NCI-H2107 (cell line): ENCODE measurements at regions not wholly inside any gene's neighbourhood (a gene's known extent, or its start where the extent isn't known, plus 50 kb on each side); places are given as distances from the start of the nearest gene placed in this dataset.

ENCODE experiments used
- DNase-seq: peaks from one replicate; lab custom pipeline; 2025; lab: John Stamatoyannopoulos, UW

DNA sequence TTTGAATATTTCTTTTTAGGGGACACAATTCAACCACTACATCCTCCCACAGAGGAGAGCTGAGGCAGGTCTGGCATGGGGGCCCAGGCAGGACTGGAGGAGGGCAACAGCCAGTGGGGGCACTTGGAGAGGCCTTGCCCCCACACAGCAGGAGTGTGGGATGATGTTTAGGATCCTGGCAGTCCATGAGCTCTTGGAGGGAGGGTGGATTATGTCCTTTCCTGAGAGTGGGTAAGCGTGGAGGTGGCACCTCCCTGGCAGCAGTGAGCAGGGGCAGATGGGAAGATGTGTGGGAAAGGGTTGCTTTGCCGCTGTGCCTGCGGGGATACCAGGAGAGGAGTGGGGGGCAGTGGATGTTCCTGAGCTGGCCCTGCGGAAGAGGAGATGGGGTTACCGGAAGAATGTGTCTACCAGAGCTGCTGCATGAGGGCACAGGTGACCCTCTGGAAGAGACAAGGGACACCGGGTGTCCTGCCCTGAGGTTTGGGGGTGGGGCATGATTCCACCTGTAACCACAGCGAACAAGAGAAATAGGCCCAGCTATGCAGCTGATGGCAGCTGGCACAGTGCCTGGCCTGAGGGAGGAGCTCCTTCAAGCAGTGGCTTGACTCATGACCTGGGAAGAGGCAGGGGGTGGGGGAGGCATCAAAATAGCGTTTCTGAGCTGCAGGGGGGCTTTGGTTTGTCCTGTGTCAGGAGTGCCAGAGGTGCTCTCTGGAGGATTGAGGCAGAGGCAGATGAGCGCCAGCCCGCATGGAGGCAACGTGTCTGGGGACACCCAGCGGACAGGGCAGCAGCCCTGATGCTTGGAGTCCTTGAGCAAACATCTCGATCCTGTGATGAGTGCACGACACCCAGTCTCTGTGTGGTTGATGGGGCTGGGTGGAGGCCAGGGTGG, 123.9 kb upstream of the TMPRSS2 start:
- DNase-seq = peak; percentile 76

GRCh38 chr21:41630917-41631316, 123.0 kb upstream of the TMPRSS2 start:
- no peak for DNase-seq

GRCh38 chr21:41630249-41630648, 122.3 kb upstream of the TMPRSS2 start:
- no peak for DNase-seq

DNA sequence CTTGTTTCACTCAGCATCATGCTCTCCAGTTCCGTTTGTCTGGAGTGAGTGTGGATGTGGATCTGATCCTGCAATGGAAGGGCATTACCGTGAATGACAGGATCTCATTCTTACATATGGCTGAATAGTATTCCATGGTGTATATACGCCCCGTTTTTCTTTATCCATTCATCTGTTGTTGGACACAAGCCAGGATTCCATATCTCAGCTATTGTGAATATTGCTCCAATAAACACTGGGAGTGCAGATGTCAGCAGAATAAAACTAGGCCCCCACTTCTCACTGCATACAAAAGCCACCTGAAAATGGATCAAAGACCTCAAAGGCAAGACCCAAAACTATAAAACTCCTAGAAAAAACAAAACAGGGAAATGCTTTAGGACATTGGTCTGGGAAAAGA, 120.3 kb upstream of the TMPRSS2 start:
- no peak for DNase-seq

- DNase-seq = no peak
These were observed 119.5 kb upstream of the TMPRSS2 start for GRCh38 chr21:41627428-41627827.

DNA sequence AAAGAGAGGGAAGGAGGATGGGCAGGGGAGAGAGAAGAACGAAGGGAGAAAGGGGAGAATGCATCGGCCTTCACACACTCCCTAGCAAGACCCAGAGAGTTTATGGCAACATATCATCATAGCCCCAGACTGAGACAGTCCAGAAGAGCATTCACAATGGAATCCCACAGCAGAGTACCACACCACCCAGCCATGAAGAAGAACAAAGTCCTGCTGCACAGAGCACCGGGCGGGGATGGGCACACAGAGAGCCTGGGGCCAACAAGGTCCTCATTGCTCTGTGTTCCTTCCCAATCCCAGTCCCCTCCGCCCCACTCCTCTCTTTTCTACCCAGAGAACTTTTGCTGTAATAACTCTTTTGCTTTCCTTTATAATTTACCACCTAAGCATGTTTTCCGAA, 118.1 kb upstream of the TMPRSS2 start:
- no peak for DNase-seq

DNA sequence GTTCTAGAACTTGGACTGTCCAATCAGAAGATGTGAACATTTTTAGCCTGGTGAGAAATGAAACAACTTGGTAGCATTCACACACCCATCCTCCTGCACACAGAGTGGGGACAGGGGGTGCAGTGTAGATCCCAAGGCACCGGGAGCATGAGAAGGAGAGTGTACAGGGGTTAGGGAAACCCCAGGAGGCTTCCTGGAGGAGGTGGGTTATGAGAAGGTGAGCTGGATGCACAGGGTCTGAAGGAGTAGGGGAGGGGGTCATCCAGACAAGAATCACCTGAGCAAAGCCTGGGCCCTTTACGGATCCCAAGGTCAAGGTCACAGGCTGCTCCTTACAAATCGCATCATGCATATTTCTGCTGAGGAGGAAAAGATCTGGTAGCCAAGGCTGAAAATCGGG, 117.5 kb upstream of the TMPRSS2 start:
- no peak for DNase-seq

- DNase-seq = no peak
These were observed 116.8 kb upstream of the TMPRSS2 start for GRCh38 chr21:41624674-41625310.

DNA sequence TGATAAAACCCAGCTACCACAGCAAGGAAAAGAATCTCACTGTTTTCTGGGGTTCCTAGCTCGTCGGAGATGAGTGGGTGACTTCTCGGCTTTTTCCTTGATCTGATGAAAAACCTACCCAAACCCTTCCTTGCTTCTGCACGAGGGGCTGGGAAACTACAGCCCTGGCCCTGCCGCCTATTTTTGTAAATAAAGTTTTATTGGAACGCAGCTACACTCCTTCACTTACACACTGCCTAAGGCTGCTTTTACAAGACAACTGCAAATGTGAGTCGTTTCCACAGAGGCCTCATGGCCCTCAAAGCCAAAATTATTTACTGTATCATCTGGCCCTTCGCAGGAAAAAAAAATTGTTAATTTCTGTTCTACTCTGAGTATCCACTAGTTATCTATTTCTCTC, 116.0 kb upstream of the TMPRSS2 start:
- no peak for DNase-seq

DNA sequence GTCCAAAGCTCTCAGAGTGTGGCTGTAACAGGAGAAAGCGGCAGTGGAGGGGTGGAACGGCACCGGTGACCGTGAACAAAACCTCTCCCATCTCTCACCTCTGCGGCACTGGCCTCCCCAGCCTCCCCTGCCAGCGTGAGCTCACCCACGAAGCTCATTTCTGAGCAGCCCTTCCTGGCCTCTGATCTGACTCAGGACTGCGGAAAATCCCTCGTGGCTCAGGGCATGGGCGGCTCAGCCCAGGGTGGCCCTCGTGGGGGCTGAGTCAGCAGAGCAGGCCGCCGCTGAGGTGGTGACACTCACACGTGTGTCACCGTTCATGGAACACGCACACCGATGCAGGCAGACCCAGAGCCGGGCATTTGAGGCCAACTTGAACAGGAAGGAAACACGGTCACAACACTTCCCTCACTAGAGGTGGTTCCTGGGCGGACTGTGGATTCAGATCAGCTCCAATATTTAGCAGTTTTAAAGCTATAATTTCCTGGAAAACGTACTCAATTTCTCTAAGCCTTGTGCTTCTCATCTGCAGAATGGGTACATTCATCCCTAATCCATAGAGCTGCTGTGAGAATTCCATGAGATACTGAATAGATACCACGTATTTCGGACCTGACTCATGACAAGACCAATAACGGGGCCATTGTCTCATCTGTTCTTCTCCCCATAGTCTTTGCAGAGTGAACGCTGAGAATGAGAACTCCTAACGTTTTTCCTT, 115.0 kb upstream of the TMPRSS2 start:
- no peak for DNase-seq

- DNase-seq = no peak
These were observed 114.2 kb upstream of the TMPRSS2 start for GRCh38 chr21:41622201-41622600.

DNA sequence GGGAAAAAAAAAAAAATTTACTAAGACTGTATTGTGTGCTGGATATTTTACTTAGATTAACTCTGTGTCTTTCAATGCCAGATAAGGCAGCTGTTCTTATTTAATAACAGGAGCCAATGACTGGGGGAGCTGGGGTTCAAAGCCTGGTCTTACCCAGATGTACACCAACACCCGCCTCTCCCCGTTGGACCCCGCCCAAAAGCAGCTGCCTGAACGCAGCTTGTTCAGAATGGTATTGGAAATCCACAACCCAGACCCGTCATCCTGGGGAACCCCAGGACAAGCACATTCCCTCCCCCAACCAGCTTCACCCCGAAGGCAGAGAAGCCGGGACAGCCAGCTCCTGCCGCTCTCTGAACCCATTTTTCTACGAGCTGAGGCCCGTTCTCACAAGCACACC, 113.6 kb upstream of the TMPRSS2 start:
- DNase-seq = no peak

- no peak for DNase-seq
These were observed 113.0 kb upstream of the TMPRSS2 start for GRCh38 chr21:41620982-41621381.

- DNase-seq = no peak
These were observed 112.6 kb upstream of the TMPRSS2 start for GRCh38 chr21:41620541-41620940.

- DNase-seq = no peak
These were observed 108.2 kb upstream of the TMPRSS2 start for GRCh38 chr21:41616031-41616591.

DNA sequence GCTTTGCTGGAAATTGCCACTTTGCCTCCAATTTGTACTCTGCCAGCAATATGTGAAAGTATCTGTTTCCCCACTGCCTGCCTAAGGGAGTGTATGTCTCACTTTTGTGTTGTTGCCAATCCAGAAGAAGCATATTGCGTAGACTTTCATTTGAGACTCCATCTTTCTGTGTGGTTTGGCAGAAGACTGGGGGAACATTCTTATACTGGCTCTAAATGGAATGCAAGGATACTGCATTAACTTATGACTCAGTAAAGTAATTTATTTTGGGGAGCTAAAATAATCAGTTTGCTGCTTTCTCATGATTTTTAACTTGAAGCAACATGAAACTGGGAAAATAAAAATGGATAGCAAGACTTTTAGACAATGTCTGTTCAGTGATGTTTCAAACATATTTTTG, 107.7 kb upstream of the TMPRSS2 start:
- DNase-seq = no peak

DNA sequence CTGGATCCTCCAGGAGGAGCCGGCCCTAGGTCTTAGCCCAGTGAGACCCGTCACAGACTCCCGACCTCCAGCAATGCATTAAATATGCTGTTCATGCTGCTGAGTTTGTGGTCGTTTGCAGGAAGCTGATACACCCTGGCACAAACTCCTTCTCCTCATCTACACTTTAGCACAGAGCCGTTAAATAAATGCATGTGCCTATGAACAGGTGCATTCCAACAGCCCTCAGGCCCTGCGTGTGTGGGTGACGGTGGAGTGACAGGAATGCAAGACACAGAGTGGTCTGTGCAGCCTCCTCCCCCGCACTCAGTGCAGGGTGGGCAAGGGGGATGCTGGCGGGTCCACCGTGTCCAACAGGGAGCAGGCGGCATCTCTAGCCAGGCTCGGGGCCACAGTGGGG, 106.6 kb upstream of the TMPRSS2 start:
- DNase-seq = no peak

DNA sequence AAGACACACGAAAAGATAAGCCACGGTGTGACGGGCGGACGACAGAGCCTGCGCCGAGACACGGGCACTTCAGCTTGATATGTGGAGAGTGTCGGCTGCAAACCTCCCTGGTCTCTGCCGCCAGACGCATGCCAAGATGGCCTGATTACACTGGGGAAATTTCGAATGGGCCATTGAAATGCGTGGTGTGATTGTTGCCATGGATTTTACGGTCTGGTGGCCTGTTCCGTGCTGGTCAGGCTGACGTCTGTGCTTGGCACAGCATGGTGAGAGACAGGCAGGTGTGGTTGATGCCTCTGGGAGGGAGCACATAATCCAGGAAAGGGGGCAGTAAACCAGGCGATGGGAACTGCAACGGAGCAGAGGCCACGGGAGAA, 105.6 kb upstream of the TMPRSS2 start:
- no peak for DNase-seq

DNA sequence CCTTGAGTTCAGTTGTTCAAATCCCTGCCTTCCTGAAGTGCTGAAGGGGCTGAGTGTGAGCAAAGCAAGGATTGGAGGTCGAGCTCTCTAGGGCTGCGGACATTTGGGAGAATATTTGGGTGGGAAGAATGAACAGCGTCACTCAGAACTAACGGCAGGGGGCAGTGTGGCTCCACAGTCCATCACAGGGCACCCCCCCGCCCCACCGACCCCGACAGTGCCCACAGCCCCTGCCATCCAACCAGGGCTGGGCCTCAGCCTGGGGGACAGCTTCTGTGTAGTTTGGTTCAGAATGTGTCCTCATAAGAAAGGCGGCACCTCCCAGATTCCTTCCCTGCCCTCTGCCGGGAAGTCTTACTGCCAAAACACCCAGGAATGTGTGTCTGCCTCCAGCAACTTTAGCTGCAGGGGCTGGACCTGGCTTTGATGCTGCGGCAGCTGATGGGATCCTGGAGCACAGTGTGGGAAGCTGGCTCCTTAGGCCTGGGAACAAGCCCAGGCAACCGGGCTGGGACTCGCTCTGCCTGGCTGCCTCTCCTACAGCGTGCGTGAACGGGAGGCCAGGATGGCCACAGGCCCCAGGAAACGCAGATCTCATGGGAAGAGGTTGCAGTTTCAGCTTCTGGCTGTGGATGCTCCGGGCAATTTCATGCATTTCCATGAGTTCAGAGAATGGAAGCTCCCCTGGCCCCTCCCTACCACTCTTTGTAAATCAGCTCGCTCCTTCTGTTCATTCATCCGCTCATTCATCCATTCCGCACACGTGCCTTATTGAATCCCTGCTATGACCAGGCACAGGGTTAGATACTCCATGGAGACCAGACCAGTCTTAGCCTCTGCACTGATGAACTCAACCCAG, 104.9 kb upstream of the TMPRSS2 start:
- DNase-seq = no peak

- peak; percentile 56 for DNase-seq
These were observed 104.1 kb upstream of the TMPRSS2 start for GRCh38 chr21:41611966-41612606.

- DNase-seq = no peak
These were observed 103.5 kb upstream of the TMPRSS2 start for GRCh38 chr21:41611441-41611840.
